GM12891 (cell line): ENCODE measurements at regions not wholly inside any gene's neighbourhood (a gene's known extent, or its start where the extent isn't known, plus 50 kb on each side); places are given as distances from the start of the nearest gene placed in this dataset.

ENCODE experiments used
- POLR2A ChIP-seq: IDR thresholded peaks from 2 replicates; pipeline ENCODE4 v1.6.1; 2011; ENCODE audit warnings: low read depth, low read length, control low read depth
- POLR2AphosphoS5 ChIP-seq: IDR thresholded peaks from 2 replicates; pipeline ENCODE4 v1.6.1; 2011; ENCODE audit warnings: low read depth, low read length, control low read depth
- POU2F2 ChIP-seq: IDR thresholded peaks from 2 replicates; pipeline ENCODE4 v1.6.1; 2011; ENCODE audit warnings: low read depth, mild to moderate bottlenecking, control low read depth, low read length, moderate library complexity
- TAF1 ChIP-seq: IDR thresholded peaks from 2 replicates; pipeline ENCODE4 v1.6.1; 2011; ENCODE audit warnings: low read depth, low read length, control low read depth

DNA sequence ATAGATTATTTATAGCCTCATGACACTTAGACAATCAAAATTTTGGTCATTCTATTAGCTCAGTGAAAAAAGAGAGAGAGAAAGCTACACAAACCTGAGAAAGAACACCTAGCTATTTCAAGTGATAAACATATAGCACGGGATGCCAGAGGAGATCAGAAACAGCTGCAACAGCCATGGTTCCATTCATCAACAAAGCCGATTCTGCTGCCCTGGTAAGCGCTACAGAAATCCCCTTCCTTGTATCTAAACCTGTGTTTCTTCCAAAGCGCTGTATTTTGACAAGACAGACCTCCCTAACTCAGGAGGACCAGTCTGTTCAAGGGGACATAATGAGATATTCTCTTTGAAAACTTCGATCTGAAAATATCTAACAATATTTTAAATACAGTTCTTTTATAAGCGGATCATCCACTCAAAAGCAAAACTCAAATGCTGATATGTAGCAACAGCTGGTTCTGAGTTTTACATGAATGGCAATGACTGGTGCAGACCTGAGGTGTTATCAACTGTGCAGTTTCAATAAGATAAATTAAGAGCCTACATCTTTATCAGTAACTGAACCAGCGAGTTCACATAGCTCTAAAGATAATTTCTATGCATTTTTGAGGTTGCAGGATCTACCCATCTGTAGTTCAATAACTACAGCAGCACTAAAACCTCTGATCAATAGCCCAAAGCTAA lies 447.8 kb downstream of the FRK start:
- TF ChIP-seq POLR2A (no peak), POU2F2 (no peak), POLR2AphosphoS5 (no peak), TAF1 (no peak)
